IMR-90 (cell line): ENCODE measurements at regions not wholly inside any gene's neighbourhood (a gene's known extent, or its start where the extent isn't known, plus 50 kb on each side); places are given as distances from the start of the nearest gene placed in this dataset.

Experiments used
- ATAC-seq: fragments of 200-7000 bp; cut with Tn5 transposase; 2 replicates; pipeline ENCODE4 v1.9.1; 2020; ENCODE audit warnings: low read depth, mild to moderate bottlenecking, moderate library complexity
- BruUV-seq: library from RNA; stranded (reverse); fragments of 400-500 nt; replicated peaks from 2 replicates; lab custom pipeline; 2021; lab: Mats Ljungman, UMichigan
- CTCF ChIA-PET: fragments of 300-600 bp; formaldehyde crosslinking; extraction: SDS; loops from one replicate; lab custom pipeline; 2021; ENCODE audit warnings: antibody characterized with exemption; lab: Yijun Ruan, JAX
- POLR2A ChIA-PET: fragments of 300-600 bp; sonication (Branson Sonifier 250); formaldehyde crosslinking; loops from one replicate; lab custom pipeline; 2022; ENCODE audit warnings: antibody characterized with exemption; ENCODE audit not compliant: unreplicated experiment; lab: Charles Lee
- DNase-seq: peaks from one replicate; pipeline ENCODE4 v3.0.0; 2013
- H2AFZ ChIP-seq: replicated peaks from 2 replicates; pipeline ENCODE3; 2013; ENCODE audit warnings: low read length, mild to moderate bottlenecking; ENCODE audit not compliant: poor library complexity
- H2AK5ac ChIP-seq: 2 replicates; pipeline ENCODE4 v1.6.1; 2013; ENCODE audit warnings: low read depth, low read length, inconsistent platforms
- H2AK9ac ChIP-seq: replicated peaks from 2 replicates; pipeline ENCODE3; 2013; ENCODE audit warnings: mild to moderate bottlenecking, low read depth, low read length, moderate library complexity; ENCODE audit not compliant: poor library complexity
- H2BK120ac ChIP-seq: 2 replicates; pipeline ENCODE4 v1.6.1; 2013; ENCODE audit warnings: low read depth, low read length, inconsistent platforms
- H2BK15ac ChIP-seq: 3 replicates; pipeline ENCODE4 v1.6.1; 2013; ENCODE audit warnings: low read depth, low read length, inconsistent platforms
- H2BK20ac ChIP-seq: 2 replicates; pipeline ENCODE4 v1.6.1; 2013; ENCODE audit warnings: low read depth, mild to moderate bottlenecking, inconsistent platforms, low read length, moderate library complexity
- H2BK5ac ChIP-seq: 2 replicates; pipeline ENCODE4 v1.6.1; 2013; ENCODE audit warnings: mild to moderate bottlenecking, low read depth, low read length, inconsistent platforms; ENCODE audit not compliant: poor library complexity, severe bottlenecking
- H3K14ac ChIP-seq: replicated peaks from 2 replicates; pipeline ENCODE4 v1.6.1; 2013; ENCODE audit warnings: low read depth, low read length, inconsistent platforms
- H3K18ac ChIP-seq: 2 replicates; pipeline ENCODE4 v1.6.1; 2013; ENCODE audit warnings: low read depth, low read length, control low read depth
- H3K23ac ChIP-seq: 2 replicates; pipeline ENCODE4 v1.6.1; 2013; ENCODE audit warnings: low read depth, low read length, inconsistent platforms
- H3K27ac ChIP-seq: 2 replicates; pipeline ENCODE4 v1.5.1; 2013; ENCODE audit warnings: mild to moderate bottlenecking, control low read depth, low read length; ENCODE audit not compliant: insufficient read depth
- H3K27me3 ChIP-seq: 2 replicates; pipeline ENCODE4 v1.6.1; 2013; ENCODE audit warnings: low read length; ENCODE audit not compliant: control insufficient read depth, insufficient read depth
- H3K36me3 ChIP-seq: 2 replicates; pipeline ENCODE4 v1.6.1; 2013; ENCODE audit warnings: low read length, mixed read lengths; ENCODE audit not compliant: control insufficient read depth, insufficient read depth
- H3K4ac ChIP-seq: 2 replicates; pipeline ENCODE4 v1.6.1; 2013; ENCODE audit warnings: low read depth, low read length, inconsistent platforms
- H3K4me1 ChIP-seq: 2 replicates; pipeline ENCODE4 v1.6.1; 2013; ENCODE audit warnings: low read length, mixed read lengths; ENCODE audit not compliant: control insufficient read depth, insufficient read depth
- H3K4me2 ChIP-seq: 2 replicates; pipeline ENCODE4 v1.6.1; 2013; ENCODE audit warnings: low read depth, mild to moderate bottlenecking, control low read depth, low read length, moderate library complexity
- H3K4me3 ChIP-seq: 2 replicates; pipeline ENCODE4 v1.5.1; 2013; ENCODE audit warnings: low read depth, mild to moderate bottlenecking, control low read depth, low read length, moderate library complexity; ENCODE audit not compliant: insufficient read depth
- H3K56ac ChIP-seq: 2 replicates; pipeline ENCODE4 v1.6.1; 2013; ENCODE audit warnings: low read length, inconsistent platforms; ENCODE audit not compliant: insufficient read depth; ENCODE audit errors: extremely low read depth
- H3K79me1 ChIP-seq, 2 experiments: 2 replicates each; pipeline ENCODE4 v1.6.1; 2013; ENCODE audit warnings: low read length in 2 of 2, inconsistent platforms in 1 of 2, low read depth in 1 of 2
- H3K9ac ChIP-seq: 2 replicates; pipeline ENCODE4 v1.6.1; 2013; ENCODE audit warnings: low read depth, low read length, control low read depth
- H3K9me1 ChIP-seq: 2 replicates; pipeline ENCODE4 v1.6.1; 2013; ENCODE audit warnings: low read length, inconsistent platforms; ENCODE audit not compliant: insufficient read depth
- H3K9me3 ChIP-seq: 2 replicates; pipeline ENCODE4 v1.6.1; 2013; ENCODE audit warnings: low read length; ENCODE audit not compliant: control insufficient read depth, insufficient read depth
- H4K20me1 ChIP-seq: 2 replicates; pipeline ENCODE4 v1.6.1; 2013; ENCODE audit warnings: low read length, inconsistent platforms; ENCODE audit not compliant: insufficient read depth
- H4K5ac ChIP-seq: 2 replicates; pipeline ENCODE4 v1.6.1; 2013; ENCODE audit warnings: mild to moderate bottlenecking, low read depth, low read length, control low read depth
- H4K8ac ChIP-seq, 2 experiments: 2 replicates each; pipeline ENCODE4 v1.6.1; 2013; ENCODE audit warnings: low read depth in 2 of 2, low read length in 2 of 2, control low read depth in 1 of 2, inconsistent platforms in 1 of 2
- H4K91ac ChIP-seq: 2 replicates; pipeline ENCODE4 v1.6.1; 2013; ENCODE audit warnings: low read depth, low read length, inconsistent platforms; ENCODE audit not compliant: insufficient read depth
- FOS ChIP-seq: fragments of 150-350 bp; IDR thresholded peaks from 2 replicates; pipeline ENCODE4 v1.6.1; 2016; ENCODE audit warnings: low read depth, low read length
- MXI1 ChIP-seq: IDR thresholded peaks from 2 replicates; pipeline ENCODE4 v1.6.1; 2012; ENCODE audit warnings: low read depth, mild to moderate bottlenecking, low read length, moderate library complexity, borderline replicate concordance
- WGBS, 2 experiments: methylation state at CpG; one replicate each; pipeline versions ENCODE4 v1.1.5 to v1.1.7; 2013; ENCODE audit warnings: missing lambda C conversion rate in 2 of 2; ENCODE audit not compliant: insufficient read length in 1 of 2; ENCODE audit errors: extremely low coverage in 2 of 2; 5-methylcytosine and 5-hydroxymethylcytosine counted together
- dilution Hi-C: fragments of 300-500 bp; cut with HindIII; formaldehyde crosslinking; loops from one replicate; pipeline ENCODE4 v1.14.3; 2018; ENCODE audit warnings: low sequenced_read_pairs; ENCODE audit not compliant: unreplicated experiment
- in situ Hi-C: fragments of 300-500 bp; cut with MboI; formaldehyde crosslinking; loops from 3 replicates; pipeline ENCODE4 v1.14.3; 2019; ENCODE audit warnings: low sequenced_read_pairs, inconsistent platforms, mixed read lengths
- intact Hi-C: fragments of 100-400 bp; cut with micrococcal nuclease; formaldehyde crosslinking; loops from 2 replicates; pipeline ENCODE4 v1.10.0; 2022
- TF ChIP-seq, protein P1 (sequence below): fragments of 150-350 bp; IDR thresholded peaks from 2 replicates; pipeline ENCODE4 v1.6.1; 2016; ENCODE audit warnings: low read depth, mild to moderate bottlenecking, low read length, moderate library complexity, borderline replicate concordance

- H4K5ac ChIP-seq = no peak overlapping the region
These were observed 1001.1 kb upstream of the GJE1 start for GRCh38 chr6:141131616-141132015.

More at GRCh38 chr6:141131616-141132015, 1001.1 kb upstream of the GJE1 start:
- H2BK5ac ChIP-seq = no peak overlapping the region
- H3K36me3 ChIP-seq = no peaks in the 10 kb centered on the region
- BruUV-seq = no TSS peak
- no peak overlapping the region for H4K91ac ChIP-seq
- no peak overlapping the region for H3K27ac ChIP-seq
- no peak overlapping the region for H3K14ac ChIP-seq
- no peak overlapping the region for H2AK9ac ChIP-seq
- no peaks in the 10 kb centered on the region for H3K9me3 ChIP-seq
- H3K18ac ChIP-seq = no peak overlapping the region
- no peak overlapping the region for H3K4me2 ChIP-seq
- H3K9ac ChIP-seq = no peak overlapping the region
- no peak for DNase-seq
- H3K79me1 ChIP-seq = no peaks in the 10 kb centered on the region
- no peak overlapping the region for H2BK15ac ChIP-seq
- ChIA-PET CTCF (no interaction called here), POLR2A (no interaction called here)
- no peaks in the 10 kb centered on the region for H4K20me1 ChIP-seq
- no peak overlapping the region for H2AFZ ChIP-seq
- no peak overlapping the region for H2BK120ac ChIP-seq
- no peak overlapping the region for H3K56ac ChIP-seq
- H3K4me3 ChIP-seq = no peak overlapping the region
- dilution Hi-C loops (no loop called here), intact Hi-C loops (no loop called here), in situ Hi-C loops (no loop called here)
- H2AK5ac ChIP-seq = no peak overlapping the region
- H2BK20ac ChIP-seq = no peak overlapping the region
- H3K4me1 ChIP-seq = no peaks in the 10 kb centered on the region; the same call in 1 of the 2 replicates
- no peak overlapping the region for H4K8ac ChIP-seq
- WGBS, 2 experiments = no CpG with 5 or more reads among the region's 3 CpGs
- no peaks in the 10 kb centered on the region for H3K27me3 ChIP-seq
- no peak for ATAC-seq
- H3K9me1 ChIP-seq = no peaks in the 10 kb centered on the region
- no peak for TF ChIP-seq FOS
- TF ChIP-seq, protein P1, sequence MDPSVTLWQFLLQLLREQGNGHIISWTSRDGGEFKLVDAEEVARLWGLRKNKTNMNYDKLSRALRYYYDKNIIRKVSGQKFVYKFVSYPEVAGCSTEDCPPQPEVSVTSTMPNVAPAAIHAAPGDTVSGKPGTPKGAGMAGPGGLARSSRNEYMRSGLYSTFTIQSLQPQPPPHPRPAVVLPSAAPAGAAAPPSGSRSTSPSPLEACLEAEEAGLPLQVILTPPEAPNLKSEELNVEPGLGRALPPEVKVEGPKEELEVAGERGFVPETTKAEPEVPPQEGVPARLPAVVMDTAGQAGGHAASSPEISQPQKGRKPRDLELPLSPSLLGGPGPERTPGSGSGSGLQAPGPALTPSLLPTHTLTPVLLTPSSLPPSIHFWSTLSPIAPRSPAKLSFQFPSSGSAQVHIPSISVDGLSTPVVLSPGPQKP = no peak
- TF ChIP-seq MXI1 = no peak
- H3K23ac ChIP-seq = no peak overlapping the region
- H3K4ac ChIP-seq = no peak overlapping the region
